Fibroblast of lung (primary cell): ENCODE measurements at regions not wholly inside any gene's neighbourhood (a gene's known extent, or its start where the extent isn't known, plus 50 kb on each side); places are given as distances from the start of the nearest gene placed in this dataset.

ENCODE experiments used
- DNase-seq, 2 donors: peaks; one replicate each; pipeline versions ENCODE4 v3.0.0 to v3.0.0-alpha.2; 2010; ENCODE audit warnings: low read depth in 2 of 2
- H2AFZ ChIP-seq: 2 replicates; pipeline ENCODE4 v1.5.1; 2012; ENCODE audit warnings: low read length, control low read depth, inconsistent platforms
- H3K27ac ChIP-seq: 2 replicates; pipeline ENCODE4 v1.5.1; 2011; ENCODE audit warnings: low read length, control low read depth; ENCODE audit not compliant: insufficient read depth
- H3K27me3 ChIP-seq: 2 replicates; pipeline ENCODE4 v1.5.1; 2011; ENCODE audit warnings: mild to moderate bottlenecking, low read length; ENCODE audit not compliant: control insufficient read depth, insufficient read depth
- H3K36me3 ChIP-seq: 2 replicates; pipeline ENCODE4 v1.5.1; 2011; ENCODE audit warnings: low read length; ENCODE audit not compliant: control insufficient read depth, insufficient read depth
- H3K4me1 ChIP-seq: 2 replicates; pipeline ENCODE4 v1.5.1; 2011; ENCODE audit warnings: low read length; ENCODE audit not compliant: control insufficient read depth, insufficient read depth; ENCODE audit errors: extremely low read depth
- H3K4me2 ChIP-seq: 2 replicates; pipeline ENCODE4 v1.5.1; 2011; ENCODE audit warnings: low read length, control low read depth; ENCODE audit not compliant: insufficient read depth; ENCODE audit errors: extremely low read depth
- H3K4me3 ChIP-seq, 4 experiments: fragments of 200-600 bp in 1 of 4; sonication (generic) in 1 of 4; replicated peaks in 1 of 4; 2 replicates each; pipeline ENCODE4 v1.5.1; 2011 to 2016; ENCODE audit warnings: low read length in 4 of 4, low read depth in 3 of 4, mild to moderate bottlenecking in 3 of 4, control low read depth in 2 of 4, inconsistent platforms in 1 of 4, mixed read lengths in 1 of 4; ENCODE audit not compliant: insufficient read depth in 1 of 4; ENCODE audit errors: control extremely low read depth in 1 of 4
- H3K79me2 ChIP-seq: 2 replicates; pipeline ENCODE4 v1.5.1; 2012; ENCODE audit warnings: mild to moderate bottlenecking, low read length, inconsistent platforms; ENCODE audit not compliant: control insufficient read depth, insufficient read depth
- H3K9ac ChIP-seq: 2 replicates; pipeline ENCODE4 v1.5.1; 2011; ENCODE audit warnings: mild to moderate bottlenecking, low read length, control low read depth; ENCODE audit not compliant: insufficient read depth
- H3K9me3 ChIP-seq: 2 replicates; pipeline ENCODE4 v1.5.1; 2012; ENCODE audit warnings: low read depth, low read length; ENCODE audit not compliant: control insufficient read depth, insufficient read depth
- H4K20me1 ChIP-seq: 2 replicates; pipeline ENCODE4 v1.5.1; 2011; ENCODE audit warnings: low read length; ENCODE audit not compliant: control insufficient read depth, insufficient read depth; ENCODE audit errors: extremely low read depth
- CTCF ChIP-seq, 2 donors: IDR thresholded peaks in 1 of 2; conservative IDR thresholded peaks in 1 of 2; 1 replicate in 1 of 2; 2 replicates in 1 of 2; pipeline ENCODE4 v1.5.1; 2011 to 2012; ENCODE audit warnings: low read length in 2 of 2, control low read depth in 1 of 2, inconsistent platforms in 1 of 2, low read depth in 1 of 2, mild to moderate bottlenecking in 1 of 2
- EZH2 ChIP-seq: IDR thresholded peaks from 2 replicates; pipeline ENCODE4 v1.5.1; 2012; ENCODE audit warnings: low read length, control low read depth, mild to moderate bottlenecking; ENCODE audit errors: missing control alignments

DNA sequence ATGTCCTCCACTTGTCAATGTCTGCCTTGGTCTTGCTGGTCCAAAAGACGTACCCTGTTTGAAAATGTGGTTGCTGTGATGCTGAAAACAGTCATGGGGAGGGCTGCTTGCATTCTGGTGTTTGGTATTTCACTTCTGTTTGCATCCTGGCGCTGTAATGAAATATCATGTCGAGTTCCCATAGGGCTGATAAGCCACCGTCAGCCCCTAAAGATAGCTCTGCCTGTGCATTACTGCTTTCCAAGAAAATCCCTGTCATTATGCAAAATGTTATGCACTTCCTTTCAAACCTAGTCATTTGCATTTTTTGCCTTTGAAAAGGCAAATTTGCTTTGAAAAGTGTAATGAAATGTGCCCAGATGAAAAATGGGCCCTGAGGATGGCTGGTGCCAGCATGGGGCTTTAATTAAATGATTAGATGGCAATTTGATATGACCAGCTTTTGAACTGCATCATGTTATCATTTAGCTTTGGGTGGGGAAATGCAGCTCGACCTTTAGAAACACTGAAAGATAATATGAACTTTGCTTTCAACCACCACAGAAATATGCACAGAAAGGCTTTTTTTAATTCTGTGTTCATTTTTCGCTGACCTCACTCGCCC, 374.4 kb upstream of the SGCD start:
- H3K4me2 ChIP-seq, result no peak overlapping the region
- H3K79me2 ChIP-seq, result no peaks in the 10 kb centered on the region
- no peaks in the 10 kb centered on the region for H3K9me3 ChIP-seq
- H3K9ac ChIP-seq, result no peak overlapping the region
- no peak overlapping the region for H3K27ac ChIP-seq
- no peaks in the 10 kb centered on the region for H4K20me1 ChIP-seq
- TF ChIP-seq CTCF (conservative IDR thresholded peaks at IDR 0.05 in 1 of 2, IDR thresholded peaks at IDR 0.05 in 1 of 2; ENCODE audit: low read depth in 1 of 2, low read length in 2 of 2) (no peak), EZH2 (no peak)
- no peak overlapping the region for H3K4me3 ChIP-seq
- H2AFZ ChIP-seq, result no peak overlapping the region
- peaks cover 2% of the 10 kb centered on the region for H3K4me1 ChIP-seq
- no peaks in the 10 kb centered on the region for H3K36me3 ChIP-seq
- H3K27me3 ChIP-seq, result no peaks in the 10 kb centered on the region
- DNase-seq, result no peak

DNA sequence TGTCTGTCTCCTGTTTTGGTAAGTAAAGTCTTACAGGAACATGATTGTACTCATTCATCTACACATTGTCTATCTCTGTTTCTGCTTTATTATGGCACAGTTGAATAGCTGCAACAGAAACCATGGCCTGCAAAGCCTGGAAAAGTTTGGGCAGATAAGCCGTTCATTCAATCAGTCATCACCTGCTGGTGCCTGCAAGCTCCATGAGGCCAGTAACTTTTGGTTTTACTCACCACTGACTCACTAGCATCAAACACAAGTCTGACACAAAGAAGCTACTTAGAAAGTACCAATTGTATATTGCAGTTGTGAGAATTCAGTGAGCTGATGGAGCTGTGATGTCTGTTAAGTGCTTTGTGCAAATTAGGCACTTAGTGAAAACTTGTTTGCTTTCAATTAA, 373.6 kb upstream of the SGCD start:
- no peaks in the 10 kb centered on the region for H4K20me1 ChIP-seq
- no peaks in the 10 kb centered on the region for H3K79me2 ChIP-seq
- no peaks in the 10 kb centered on the region for H3K36me3 ChIP-seq
- TF ChIP-seq EZH2, result no peak
- TF ChIP-seq CTCF (conservative IDR thresholded peaks at IDR 0.05 in 1 of 2, IDR thresholded peaks at IDR 0.05 in 1 of 2; ENCODE audit: low read depth in 1 of 2, low read length in 2 of 2), result no peak
- DNase-seq, result peak in 1 of 2 donors; percentile 20
- no peak overlapping the region for H2AFZ ChIP-seq
- H3K4me2 ChIP-seq, result no peak overlapping the region
- no peaks in the 10 kb centered on the region for H3K27me3 ChIP-seq
- H3K9me3 ChIP-seq, result no peaks in the 10 kb centered on the region
- H3K9ac ChIP-seq, result no peak overlapping the region
- H3K4me1 ChIP-seq, result peaks cover 2% of the 10 kb centered on the region
- no peak overlapping the region for H3K27ac ChIP-seq
- H3K4me3 ChIP-seq, result no peak overlapping the region

- Histone ChIP-seq H3K4me2 (peak overlapping the region; percentile 8), H3K9me3 (no peaks in the 10 kb centered on the region), H3K36me3 (no peaks in the 10 kb centered on the region), H3K4me1 (peaks cover 2% of the 10 kb centered on the region), H2AFZ (no peak overlapping the region), H3K27me3 (no peaks in the 10 kb centered on the region), H4K20me1 (no peaks in the 10 kb centered on the region), H3K27ac (peak overlapping the region; percentile 71), H3K79me2 (no peaks in the 10 kb centered on the region), H3K9ac (no peak overlapping the region), H3K4me3 (no peak overlapping the region)
- DNase-seq, result peak; percentile 16 to 50
- TF ChIP-seq EZH2, result no peak
- TF ChIP-seq CTCF (conservative IDR thresholded peaks at IDR 0.05 in 1 of 2, IDR thresholded peaks at IDR 0.05 in 1 of 2; ENCODE audit: low read depth in 1 of 2, low read length in 2 of 2), result no peak
Observed at GRCh38 chr5:155954701-155955445, 372.1 kb upstream of the SGCD start.
